ENCODE measurements at regions not wholly inside any gene's neighbourhood (a gene's known extent, or its start where the extent isn't known, plus 50 kb on each side); places are given as distances from the start of the nearest gene placed in this dataset.

DNA sequence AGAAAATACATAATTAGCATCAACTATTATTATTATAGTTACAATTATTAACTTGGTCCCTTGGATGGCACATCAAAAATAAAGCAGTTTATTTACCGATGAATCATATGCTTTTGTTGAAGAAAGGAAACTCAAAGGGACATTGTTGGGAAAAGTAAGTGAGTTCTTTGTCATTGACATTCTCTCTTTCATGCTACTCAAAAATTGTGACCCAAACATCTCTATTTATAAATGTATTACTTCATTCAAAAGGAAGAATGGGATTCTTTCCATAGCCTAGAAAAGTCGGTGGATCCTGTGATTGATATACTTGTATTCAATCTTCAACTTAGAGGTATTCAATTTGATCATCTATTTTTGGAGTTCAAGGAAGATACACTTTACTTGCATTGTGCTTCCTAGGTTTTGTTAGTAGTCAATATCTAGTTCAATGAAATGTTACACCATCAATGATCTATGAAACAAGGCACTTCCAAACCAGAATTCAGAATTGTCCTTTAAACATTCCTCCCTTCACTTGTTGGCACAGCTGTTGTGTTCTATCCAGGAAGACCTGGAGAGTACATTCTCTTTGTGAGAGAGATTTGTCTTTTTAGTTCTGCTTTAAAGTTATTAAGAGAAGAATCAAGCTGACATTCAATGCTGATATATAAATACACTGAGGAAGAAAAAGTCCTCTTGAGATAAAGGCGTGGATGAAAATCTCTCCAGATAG, 235.2 kb downstream of the TMEM26 start:
- Mint-ChIP-seq H3K36me3 (no peaks in the 10 kb centered on the region), H3K9me3 (peaks cover 6% of the 10 kb centered on the region), H3K27me3 (ENCODE audit: low read depth) (no peaks in the 10 kb centered on the region; the same call in 1 of the 2 replicates), H3K27ac (no peak overlapping the region), H3K4me1 (peaks cover 4% of the 10 kb centered on the region), H3K4me3 (no peak overlapping the region)
- POLR2A ChIA-PET, result no interaction called here
- TF ChIP-seq GTF2I (CRISPR knock-in tag; conservative IDR thresholded peaks at IDR 0.05), result no peak
- TF ChIP-seq, protein P1, sequence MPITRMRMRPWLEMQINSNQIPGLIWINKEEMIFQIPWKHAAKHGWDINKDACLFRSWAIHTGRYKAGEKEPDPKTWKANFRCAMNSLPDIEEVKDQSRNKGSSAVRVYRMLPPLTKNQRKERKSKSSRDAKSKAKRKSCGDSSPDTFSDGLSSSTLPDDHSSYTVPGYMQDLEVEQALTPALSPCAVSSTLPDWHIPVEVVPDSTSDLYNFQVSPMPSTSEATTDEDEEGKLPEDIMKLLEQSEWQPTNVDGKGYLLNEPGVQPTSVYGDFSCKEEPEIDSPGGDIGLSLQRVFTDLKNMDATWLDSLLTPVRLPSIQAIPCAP (CRISPR knock-in tag; IDR thresholded peaks at IDR 0.05), result no peak
- no peak for TF ChIP-seq ETV6 (CRISPR knock-in tag; IDR thresholded peaks at IDR 0.05)
- TF ChIP-seq, protein P2, sequence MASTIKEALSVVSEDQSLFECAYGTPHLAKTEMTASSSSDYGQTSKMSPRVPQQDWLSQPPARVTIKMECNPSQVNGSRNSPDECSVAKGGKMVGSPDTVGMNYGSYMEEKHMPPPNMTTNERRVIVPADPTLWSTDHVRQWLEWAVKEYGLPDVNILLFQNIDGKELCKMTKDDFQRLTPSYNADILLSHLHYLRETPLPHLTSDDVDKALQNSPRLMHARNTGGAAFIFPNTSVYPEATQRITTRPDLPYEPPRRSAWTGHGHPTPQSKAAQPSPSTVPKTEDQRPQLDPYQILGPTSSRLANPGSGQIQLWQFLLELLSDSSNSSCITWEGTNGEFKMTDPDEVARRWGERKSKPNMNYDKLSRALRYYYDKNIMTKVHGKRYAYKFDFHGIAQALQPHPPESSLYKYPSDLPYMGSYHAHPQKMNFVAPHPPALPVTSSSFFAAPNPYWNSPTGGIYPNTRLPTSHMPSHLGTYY (CRISPR knock-in tag; IDR thresholded peaks at IDR 0.05), result no peak
- no peak for TF ChIP-seq MYBL2 (CRISPR knock-in tag; IDR thresholded peaks at IDR 0.05)
- TF ChIP-seq, protein P3, sequence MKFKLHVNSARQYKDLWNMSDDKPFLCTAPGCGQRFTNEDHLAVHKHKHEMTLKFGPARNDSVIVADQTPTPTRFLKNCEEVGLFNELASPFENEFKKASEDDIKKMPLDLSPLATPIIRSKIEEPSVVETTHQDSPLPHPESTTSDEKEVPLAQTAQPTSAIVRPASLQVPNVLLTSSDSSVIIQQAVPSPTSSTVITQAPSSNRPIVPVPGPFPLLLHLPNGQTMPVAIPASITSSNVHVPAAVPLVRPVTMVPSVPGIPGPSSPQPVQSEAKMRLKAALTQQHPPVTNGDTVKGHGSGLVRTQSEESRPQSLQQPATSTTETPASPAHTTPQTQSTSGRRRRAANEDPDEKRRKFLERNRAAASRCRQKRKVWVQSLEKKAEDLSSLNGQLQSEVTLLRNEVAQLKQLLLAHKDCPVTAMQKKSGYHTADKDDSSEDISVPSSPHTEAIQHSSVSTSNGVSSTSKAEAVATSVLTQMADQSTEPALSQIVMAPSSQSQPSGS (CRISPR knock-in tag; IDR thresholded peaks at IDR 0.05; ENCODE audit: borderline replicate concordance, low read depth), result no peak
- TF ChIP-seq ESRRA (CRISPR knock-in tag; IDR thresholded peaks at IDR 0.05; ENCODE audit: borderline replicate concordance), result no peak
- no peak for TF ChIP-seq FOXP1 (CRISPR knock-in tag; IDR thresholded peaks at IDR 0.05; ENCODE audit: borderline replicate concordance)
- TF ChIP-seq, protein P4, sequence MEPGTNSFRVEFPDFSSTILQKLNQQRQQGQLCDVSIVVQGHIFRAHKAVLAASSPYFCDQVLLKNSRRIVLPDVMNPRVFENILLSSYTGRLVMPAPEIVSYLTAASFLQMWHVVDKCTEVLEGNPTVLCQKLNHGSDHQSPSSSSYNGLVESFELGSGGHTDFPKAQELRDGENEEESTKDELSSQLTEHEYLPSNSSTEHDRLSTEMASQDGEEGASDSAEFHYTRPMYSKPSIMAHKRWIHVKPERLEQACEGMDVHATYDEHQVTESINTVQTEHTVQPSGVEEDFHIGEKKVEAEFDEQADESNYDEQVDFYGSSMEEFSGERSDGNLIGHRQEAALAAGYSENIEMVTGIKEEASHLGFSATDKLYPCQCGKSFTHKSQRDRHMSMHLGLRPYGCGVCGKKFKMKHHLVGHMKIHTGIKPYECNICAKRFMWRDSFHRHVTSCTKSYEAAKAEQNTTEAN (CRISPR knock-in tag; IDR thresholded peaks at IDR 0.05), result no peak
- no peak for TF ChIP-seq SMAD3 (CRISPR knock-in tag; IDR thresholded peaks at IDR 0.05; ENCODE audit: borderline replicate concordance)
- no peak for TF ChIP-seq ZNF317 (CRISPR knock-in tag; IDR thresholded peaks at IDR 0.05; ENCODE audit: borderline replicate concordance, low read depth)
- no peak for TF ChIP-seq IRF2 (CRISPR knock-in tag; IDR thresholded peaks at IDR 0.05; ENCODE audit: borderline replicate concordance, low read depth)
- no peak for TF ChIP-seq CREM (CRISPR knock-in tag; IDR thresholded peaks at IDR 0.05)
- no peak for TF ChIP-seq CBFB (CRISPR knock-in tag; IDR thresholded peaks at IDR 0.05; ENCODE audit: low read depth)
- TF ChIP-seq ATF1 (CRISPR knock-in tag; IDR thresholded peaks at IDR 0.05), result no peak
- TF ChIP-seq NFATC4 (CRISPR knock-in tag; IDR thresholded peaks at IDR 0.05), result no peak
- TF ChIP-seq, protein P5, sequence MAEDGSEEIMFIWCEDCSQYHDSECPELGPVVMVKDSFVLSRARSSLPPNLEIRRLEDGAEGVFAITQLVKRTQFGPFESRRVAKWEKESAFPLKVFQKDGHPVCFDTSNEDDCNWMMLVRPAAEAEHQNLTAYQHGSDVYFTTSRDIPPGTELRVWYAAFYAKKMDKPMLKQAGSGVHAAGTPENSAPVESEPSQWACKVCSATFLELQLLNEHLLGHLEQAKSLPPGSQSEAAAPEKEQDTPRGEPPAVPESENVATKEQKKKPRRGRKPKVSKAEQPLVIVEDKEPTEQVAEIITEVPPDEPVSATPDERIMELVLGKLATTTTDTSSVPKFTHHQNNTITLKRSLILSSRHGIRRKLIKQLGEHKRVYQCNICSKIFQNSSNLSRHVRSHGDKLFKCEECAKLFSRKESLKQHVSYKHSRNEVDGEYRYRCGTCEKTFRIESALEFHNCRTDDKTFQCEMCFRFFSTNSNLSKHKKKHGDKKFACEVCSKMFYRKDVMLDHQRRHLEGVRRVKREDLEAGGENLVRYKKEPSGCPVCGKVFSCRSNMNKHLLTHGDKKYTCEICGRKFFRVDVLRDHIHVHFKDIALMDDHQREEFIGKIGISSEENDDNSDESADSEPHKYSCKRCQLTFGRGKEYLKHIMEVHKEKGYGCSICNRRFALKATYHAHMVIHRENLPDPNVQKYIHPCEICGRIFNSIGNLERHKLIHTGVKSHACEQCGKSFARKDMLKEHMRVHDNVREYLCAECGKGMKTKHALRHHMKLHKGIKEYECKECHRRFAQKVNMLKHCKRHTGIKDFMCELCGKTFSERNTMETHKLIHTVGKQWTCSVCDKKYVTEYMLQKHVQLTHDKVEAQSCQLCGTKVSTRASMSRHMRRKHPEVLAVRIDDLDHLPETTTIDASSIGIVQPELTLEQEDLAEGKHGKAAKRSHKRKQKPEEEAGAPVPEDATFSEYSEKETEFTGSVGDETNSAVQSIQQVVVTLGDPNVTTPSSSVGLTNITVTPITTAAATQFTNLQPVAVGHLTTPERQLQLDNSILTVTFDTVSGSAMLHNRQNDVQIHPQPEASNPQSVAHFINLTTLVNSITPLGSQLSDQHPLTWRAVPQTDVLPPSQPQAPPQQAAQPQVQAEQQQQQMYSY (CRISPR knock-in tag; IDR thresholded peaks at IDR 0.05), result no peak
- TF ChIP-seq, protein P6, sequence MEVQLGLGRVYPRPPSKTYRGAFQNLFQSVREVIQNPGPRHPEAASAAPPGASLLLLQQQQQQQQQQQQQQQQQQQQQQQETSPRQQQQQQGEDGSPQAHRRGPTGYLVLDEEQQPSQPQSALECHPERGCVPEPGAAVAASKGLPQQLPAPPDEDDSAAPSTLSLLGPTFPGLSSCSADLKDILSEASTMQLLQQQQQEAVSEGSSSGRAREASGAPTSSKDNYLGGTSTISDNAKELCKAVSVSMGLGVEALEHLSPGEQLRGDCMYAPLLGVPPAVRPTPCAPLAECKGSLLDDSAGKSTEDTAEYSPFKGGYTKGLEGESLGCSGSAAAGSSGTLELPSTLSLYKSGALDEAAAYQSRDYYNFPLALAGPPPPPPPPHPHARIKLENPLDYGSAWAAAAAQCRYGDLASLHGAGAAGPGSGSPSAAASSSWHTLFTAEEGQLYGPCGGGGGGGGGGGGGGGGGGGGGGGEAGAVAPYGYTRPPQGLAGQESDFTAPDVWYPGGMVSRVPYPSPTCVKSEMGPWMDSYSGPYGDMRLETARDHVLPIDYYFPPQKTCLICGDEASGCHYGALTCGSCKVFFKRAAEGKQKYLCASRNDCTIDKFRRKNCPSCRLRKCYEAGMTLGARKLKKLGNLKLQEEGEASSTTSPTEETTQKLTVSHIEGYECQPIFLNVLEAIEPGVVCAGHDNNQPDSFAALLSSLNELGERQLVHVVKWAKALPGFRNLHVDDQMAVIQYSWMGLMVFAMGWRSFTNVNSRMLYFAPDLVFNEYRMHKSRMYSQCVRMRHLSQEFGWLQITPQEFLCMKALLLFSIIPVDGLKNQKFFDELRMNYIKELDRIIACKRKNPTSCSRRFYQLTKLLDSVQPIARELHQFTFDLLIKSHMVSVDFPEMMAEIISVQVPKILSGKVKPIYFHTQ (CRISPR knock-in tag; IDR thresholded peaks at IDR 0.05), result no peak
- no peak for TF ChIP-seq HMGA2 (CRISPR knock-in tag; IDR thresholded peaks at IDR 0.05)
- CTCF ChIA-PET, result no interaction called here
- DNase-seq (ENCODE audit: low spot score) (no peak), ATAC-seq (no peak)
